ENCODE measurements at regions not wholly inside any gene's neighbourhood (a gene's known extent, or its start where the extent isn't known, plus 50 kb on each side); places are given as distances from the start of the nearest gene placed in this dataset.

DNA sequence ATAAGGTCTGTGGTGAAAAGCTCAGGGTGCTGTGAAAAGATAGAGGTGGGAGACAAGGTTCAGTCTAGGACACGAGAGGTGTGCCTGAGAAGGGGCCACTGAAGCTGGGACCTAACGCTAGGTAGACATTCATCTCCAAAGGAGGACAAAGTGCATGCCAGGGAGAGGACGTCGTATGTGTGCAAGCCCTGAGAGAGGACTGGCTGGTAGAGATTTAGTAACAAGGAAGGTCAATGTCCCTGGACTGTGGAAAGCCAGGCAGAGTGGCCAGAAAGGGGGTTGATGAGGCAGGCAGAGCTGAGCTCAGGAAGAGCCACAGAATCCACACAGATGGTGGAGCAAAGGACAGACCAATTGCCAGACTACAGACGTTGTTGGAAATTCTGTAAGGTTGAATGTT is 817.6 kb downstream of the CCSER2 start:
- no peak for DNase-seq (ENCODE audit: low read depth)

- DNase-seq (ENCODE audit: low read depth) = no peak
Observed at GRCh38 chr10:85147346-85148250, 819.2 kb downstream of the CCSER2 start.

DNA sequence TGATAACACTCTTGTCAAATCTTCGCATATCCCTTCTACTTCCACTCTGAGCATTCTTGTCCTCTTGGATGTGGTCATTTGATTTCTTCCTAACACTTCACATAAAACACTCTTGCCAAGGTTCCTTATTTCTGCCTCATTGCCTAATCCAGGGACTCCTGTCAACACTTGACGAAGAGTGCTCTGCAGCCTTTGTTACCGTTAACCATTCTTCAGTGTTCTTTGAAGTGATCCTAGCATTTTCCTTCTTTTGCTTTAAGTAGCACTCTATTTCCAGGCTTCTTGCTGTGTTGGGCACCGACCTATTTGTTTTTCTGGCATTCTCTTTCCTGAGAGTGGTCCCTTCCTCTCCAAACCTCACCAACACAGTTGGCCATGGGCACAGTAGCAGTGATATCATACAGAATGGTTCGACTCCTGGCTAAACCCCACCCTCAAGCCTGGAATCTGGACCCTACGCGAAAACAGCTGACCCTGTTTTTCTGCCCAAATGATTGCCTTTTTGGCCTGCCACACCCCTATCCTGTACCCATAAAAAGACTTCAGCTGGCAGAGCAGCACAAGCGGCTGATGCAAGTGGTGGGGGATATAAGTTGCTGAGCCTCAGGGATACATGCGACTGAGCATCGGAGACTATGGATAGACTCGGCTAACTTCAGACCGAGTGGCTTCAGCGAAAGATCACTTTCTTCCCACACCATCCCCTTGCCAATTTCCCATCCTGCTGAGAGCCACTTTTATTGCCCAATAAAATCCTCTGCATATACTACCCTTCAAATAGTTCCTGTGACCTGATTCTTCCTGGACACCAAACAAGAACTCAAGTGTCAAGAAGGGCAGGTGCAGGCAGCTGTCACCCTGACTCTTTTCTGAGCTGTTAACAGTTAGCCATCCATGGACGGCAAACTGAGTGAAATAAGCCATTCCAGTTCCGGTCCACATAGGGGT is 820.6 kb downstream of the CCSER2 start:
- DNase-seq (ENCODE audit: low read depth) = no peak

DNA sequence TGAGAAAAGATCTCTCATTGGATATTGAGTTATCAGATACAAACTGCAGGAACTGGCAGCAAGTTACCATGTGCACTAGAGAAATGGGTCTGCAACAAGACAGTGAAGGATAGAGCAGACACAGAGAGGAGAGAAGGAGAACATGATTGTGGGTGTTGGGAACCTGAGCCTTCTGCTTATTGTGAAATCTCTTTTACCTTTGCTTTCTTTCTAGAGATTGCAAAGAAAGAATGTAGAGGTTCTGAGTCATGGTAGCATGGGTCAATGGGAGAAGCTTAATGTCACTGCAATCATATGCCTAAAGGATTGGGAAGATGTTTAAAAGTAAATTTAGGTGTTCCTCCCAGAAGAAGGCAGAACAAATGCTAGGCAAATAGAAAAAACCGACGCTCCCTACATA is 821.4 kb downstream of the CCSER2 start:
- DNase-seq (ENCODE audit: low read depth) = no peak

GRCh38 chr10:85151506-85151905 is 823.1 kb downstream of the CCSER2 start:
- no peak for DNase-seq (ENCODE audit: low read depth)

DNA sequence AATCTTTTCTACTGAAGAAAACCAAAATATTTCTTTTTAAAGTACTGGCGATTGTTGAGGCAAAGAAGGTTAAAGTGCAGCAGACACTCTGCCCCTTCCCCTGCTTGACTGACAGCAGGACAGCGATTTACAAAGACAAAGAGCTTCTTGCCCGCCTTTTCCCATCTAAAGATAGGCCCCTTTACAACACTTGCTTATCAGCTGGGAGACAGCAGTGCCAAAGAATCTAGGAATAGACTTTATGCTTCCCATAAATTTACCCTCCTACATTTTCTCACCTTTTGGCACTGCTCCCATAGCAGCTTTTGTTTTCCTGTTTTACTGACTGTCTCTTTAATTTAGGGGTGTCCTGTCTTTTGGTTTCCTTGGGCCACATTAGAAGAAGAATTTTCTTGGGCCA is 824.1 kb downstream of the CCSER2 start:
- no peak for DNase-seq (ENCODE audit: low read depth)

DNA sequence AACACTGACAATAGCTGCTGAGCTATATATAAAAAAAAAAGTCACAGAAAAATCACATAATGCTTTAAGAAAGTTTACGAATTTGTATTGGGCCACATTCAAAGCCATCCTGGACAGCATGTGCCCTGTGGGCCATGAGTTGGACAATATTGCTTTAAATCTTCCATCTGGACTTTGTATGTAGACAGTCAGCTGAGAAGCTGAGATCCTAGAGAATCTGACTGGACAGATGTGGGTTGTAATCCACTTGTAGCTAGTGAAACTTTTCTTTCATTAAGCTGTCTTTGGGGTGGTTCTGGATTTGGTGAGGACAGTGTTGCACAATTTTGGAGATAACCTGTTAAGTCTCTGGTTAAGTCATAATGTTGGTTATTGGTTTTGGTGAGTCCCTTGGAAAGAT is 824.5 kb downstream of the CCSER2 start:
- DNase-seq (ENCODE audit: low read depth) = no peak

- no peak for DNase-seq (ENCODE audit: low read depth)
Observed at GRCh38 chr10:85157206-85157605, 828.8 kb downstream of the CCSER2 start.

GRCh38 chr10:85168243-85168642 is 839.9 kb downstream of the CCSER2 start:
- DNase-seq (ENCODE audit: low read depth) = no peak

GRCh38 chr10:85170026-85170425 is 841.6 kb downstream of the CCSER2 start:
- DNase-seq (ENCODE audit: low read depth) = no peak

- no peak for DNase-seq (ENCODE audit: low read depth)
Observed at GRCh38 chr10:85175635-85176034, 847.2 kb downstream of the CCSER2 start.

DNA sequence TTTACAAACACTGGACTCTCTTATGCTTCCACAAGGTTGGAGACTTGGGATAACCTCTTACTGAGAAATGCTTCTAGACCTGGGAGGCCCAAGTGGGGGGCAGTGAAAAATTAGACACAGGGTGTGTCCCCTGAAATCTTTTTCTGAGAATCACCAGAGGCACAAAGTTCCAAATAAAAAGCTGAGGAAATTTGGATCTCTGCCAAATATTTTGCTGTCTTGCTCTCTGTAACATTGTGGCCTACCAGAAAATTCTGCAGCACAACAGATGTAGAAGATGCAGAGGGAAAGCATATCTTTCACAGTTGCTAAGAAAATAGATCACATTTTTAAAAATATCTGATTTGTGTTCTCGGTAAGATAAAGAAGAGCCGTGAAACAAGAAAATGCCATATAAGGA is 849.4 kb downstream of the CCSER2 start:
- no peak for DNase-seq (ENCODE audit: low read depth)

- DNase-seq (ENCODE audit: low read depth) = no peak
Observed at GRCh38 chr10:85187047-85187446, 858.7 kb downstream of the CCSER2 start.

GRCh38 chr10:85188770-85189484 is 860.5 kb downstream of the CCSER2 start:
- DNase-seq (ENCODE audit: low read depth) = no peak

GRCh38 chr10:85193796-85194195 is 865.4 kb downstream of the CCSER2 start:
- DNase-seq (ENCODE audit: low read depth) = no peak

- no peak for DNase-seq (ENCODE audit: low read depth)
Observed at GRCh38 chr10:85194706-85195105, 866.3 kb downstream of the CCSER2 start.

DNA sequence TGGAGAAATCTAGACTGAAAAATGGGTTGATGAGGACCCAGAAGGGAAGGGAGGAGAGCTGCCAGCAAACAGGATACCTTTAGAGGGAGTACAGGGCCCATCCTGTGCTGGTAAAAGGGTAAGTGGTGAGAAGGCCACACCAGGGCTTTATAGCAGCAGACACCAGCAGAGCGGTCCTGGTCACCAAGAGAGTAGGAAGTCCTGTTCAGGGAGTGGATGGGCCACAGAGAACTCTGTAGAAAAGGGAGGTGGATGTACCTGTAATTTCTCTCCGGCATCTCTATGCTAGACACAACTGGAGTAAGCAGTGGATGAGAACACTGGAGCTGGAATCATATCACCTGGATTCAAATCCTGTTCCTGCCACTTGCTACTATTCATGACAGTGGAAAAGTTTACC is 867.2 kb downstream of the CCSER2 start:
- no peak for DNase-seq (ENCODE audit: low read depth)

DNA sequence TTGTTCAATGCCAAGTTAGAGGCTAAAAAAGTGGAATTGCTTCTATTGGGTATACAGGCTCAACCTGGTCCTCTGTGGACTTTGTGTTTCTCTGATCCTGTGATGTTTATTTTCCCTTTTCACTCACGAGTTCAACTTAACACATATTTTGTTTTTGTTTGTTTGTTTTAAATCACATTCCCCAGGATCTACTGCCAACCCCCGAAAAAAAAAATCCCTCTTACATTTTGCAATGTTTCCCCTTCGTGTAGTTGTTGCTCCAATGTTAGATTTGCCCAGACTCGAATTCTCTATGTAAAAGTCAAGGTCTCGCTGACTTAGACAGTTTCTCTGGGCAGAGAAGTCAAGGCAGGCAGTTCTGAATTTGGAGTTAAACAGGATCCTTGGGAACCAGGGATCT is 876.4 kb downstream of the CCSER2 start:
- DNase-seq (ENCODE audit: low read depth) = no peak

- no peak for DNase-seq (ENCODE audit: low read depth)
Observed at GRCh38 chr10:85212526-85212925, 884.1 kb downstream of the CCSER2 start.

DNA sequence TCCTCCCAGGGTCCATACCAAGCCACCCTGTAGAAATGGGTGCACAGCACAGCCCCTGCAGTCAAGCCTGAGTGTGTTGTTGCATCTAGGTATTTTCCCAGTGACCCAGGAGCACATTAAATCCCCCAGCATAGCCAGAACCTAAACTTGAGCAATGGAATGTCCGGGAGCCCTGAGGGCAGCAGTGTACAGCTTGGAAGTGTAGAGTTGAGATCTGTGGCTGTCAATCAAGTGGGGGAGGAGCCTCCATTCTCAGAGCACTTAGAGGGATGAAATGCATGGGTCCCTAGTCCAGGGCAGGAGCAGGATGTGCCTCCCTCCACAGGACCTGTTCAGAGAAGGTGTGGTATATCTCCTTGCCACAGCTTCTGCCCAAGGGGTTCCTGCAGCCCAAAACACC is 885.1 kb downstream of the CCSER2 start:
- DNase-seq (ENCODE audit: low read depth) = no peak

DNA sequence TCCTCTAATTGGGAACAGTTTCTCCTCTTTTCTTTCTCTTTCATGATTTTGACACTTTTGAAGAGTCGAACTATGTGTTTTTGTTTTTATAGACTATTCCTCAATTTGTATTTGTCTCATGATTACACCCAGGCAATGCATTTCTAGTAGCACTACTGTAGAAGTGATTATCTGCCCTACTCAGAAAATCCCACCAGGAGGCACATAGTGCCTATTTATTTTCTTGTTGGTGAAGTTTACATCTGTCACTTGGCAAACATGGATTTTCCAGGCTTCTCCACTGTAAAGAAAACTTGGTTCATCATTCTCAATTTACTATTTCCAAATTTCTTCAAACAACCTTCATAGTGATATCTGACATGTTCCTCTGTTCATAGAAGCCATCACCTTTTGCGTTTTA is 893.9 kb downstream of the CCSER2 start:
- peak; percentile 5 for DNase-seq (ENCODE audit: low read depth)

DNA sequence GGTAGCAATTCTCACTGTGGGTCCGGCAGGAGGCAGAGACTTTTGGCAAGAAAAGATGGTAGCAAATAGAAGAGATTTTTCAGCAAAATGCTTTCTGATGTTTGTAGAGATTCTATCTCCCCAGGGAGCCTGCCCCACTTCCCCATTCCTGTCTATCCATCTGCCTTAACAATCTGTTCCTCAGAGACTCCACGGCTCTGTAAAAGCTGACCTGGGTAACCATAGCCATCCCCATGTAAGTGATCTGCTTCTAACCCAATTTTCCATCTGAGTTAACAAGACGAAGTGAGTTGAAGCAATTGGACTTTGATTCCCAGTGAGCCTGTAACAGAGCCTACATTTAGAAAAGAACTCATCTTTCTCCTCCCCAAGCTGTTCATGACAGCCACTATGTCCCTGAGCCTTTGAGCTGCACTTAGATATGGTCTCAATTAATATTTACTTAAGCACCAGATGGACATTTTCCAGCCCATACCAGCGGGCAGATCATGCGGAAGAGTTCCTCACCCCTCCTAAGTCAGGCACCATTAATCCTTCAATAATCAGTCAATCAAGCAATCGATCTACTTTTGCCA is 896.1 kb downstream of the CCSER2 start:
- no peak for DNase-seq (ENCODE audit: low read depth)
